ENCODE measurements at regions not wholly inside any gene's neighbourhood (a gene's known extent, or its start where the extent isn't known, plus 50 kb on each side); places are given as distances from the start of the nearest gene placed in this dataset.
"Not testable (repeated sequence)": the region's sequence is repeated elsewhere in the genome, so short reads cannot be mapped to it uniquely, and the experiment has no call there.

DNA sequence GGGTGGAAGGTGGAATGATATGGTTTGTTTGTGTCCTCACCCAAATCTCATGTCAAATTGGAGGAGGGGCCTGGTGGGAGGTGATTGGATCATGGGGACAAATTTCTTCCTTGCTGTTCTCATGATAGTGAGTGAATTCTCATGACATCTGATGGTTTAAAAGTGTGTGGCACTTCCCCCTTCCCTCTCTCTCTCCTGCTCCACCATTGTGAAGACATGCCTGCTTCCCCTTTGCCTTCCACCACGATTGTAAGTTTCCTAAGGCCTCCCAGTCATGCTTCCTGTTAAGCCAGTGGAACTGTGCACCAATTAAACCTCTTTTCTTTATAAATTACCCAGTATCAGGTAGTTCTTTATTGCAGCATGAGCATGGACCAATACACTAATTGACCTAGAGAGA is 99.0 kb upstream of the ZBED5 start:
- not testable (repeated sequence) for TF ChIP-seq ISL1 (CRISPR knock-in tag; IDR thresholded peaks at IDR 0.05); PPARA (CRISPR knock-in tag; IDR thresholded peaks at IDR 0.05; ENCODE audit: borderline replicate concordance); ARNTL (CRISPR knock-in tag; IDR thresholded peaks at IDR 0.05; ENCODE audit: borderline replicate concordance, low read depth); ZFP3 (CRISPR knock-in tag; IDR thresholded peaks at IDR 0.05); ZC3H10 (CRISPR knock-in tag; IDR thresholded peaks at IDR 0.05); OSR1 (CRISPR knock-in tag; IDR thresholded peaks at IDR 0.05); ZFP30 (CRISPR knock-in tag; IDR thresholded peaks at IDR 0.05); ESRRG (CRISPR knock-in tag; IDR thresholded peaks at IDR 0.05); RARB (CRISPR knock-in tag; IDR thresholded peaks at IDR 0.05)
- TF ChIP-seq, protein P1, sequence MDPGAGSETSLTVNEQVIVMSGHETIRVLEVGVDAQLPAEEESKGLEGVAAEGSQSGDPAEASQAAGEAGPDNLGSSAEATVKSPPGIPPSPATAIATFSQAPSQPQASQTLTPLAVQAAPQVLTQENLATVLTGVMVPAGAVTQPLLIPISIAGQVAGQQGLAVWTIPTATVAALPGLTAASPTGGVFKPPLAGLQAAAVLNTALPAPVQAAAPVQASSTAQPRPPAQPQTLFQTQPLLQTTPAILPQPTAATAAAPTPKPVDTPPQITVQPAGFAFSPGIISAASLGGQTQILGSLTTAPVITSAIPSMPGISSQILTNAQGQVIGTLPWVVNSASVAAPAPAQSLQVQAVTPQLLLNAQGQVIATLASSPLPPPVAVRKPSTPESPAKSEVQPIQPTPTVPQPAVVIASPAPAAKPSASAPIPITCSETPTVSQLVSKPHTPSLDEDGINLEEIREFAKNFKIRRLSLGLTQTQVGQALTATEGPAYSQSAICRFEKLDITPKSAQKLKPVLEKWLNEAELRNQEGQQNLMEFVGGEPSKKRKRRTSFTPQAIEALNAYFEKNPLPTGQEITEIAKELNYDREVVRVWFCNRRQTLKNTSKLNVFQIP (CRISPR knock-in tag; IDR thresholded peaks at IDR 0.05; ENCODE audit: borderline replicate concordance, low read depth): not testable (repeated sequence)

Data from SK-N-SH treated with all-trans-retinoic acid at 6 μM for 48 hours (cell line).